Type B pancreatic cell (in vitro differentiated cells): ENCODE measurements at regions not wholly inside any gene's neighbourhood (a gene's known extent, or its start where the extent isn't known, plus 50 kb on each side); places are given as distances from the start of the nearest gene placed in this dataset.
A peak's percentile ranks its signal among the peaks of the same experiment; 100 is the strongest.
"Not testable (repeated sequence)": the region's sequence is repeated elsewhere in the genome, so short reads cannot be mapped to it uniquely, and the experiment has no call there.

Experiments
- DNase-seq: peaks from one replicate; pipeline ENCODE4 v3.0.0; 2021; ENCODE audit warnings: mixed read lengths; ENCODE audit not compliant: unreplicated experiment; ENCODE audit errors: extremely low spot score
- H3K27ac Mint-ChIP-seq: 2 replicates; pipeline ENCODE4 v1.8.0; 2021; ENCODE audit warnings: mild to moderate bottlenecking, mixed read lengths
- H3K27me3 Mint-ChIP-seq: 2 replicates; pipeline ENCODE4 v1.8.0; 2021; ENCODE audit warnings: mixed read lengths
- H3K36me3 Mint-ChIP-seq: 2 replicates; pipeline ENCODE4 v1.8.0; 2021; ENCODE audit warnings: mixed read lengths
- H3K4me1 Mint-ChIP-seq: one replicate; pipeline ENCODE4 v1.8.0; 2021; ENCODE audit warnings: mixed read lengths; ENCODE audit not compliant: unreplicated experiment
- H3K4me3 Mint-ChIP-seq: 2 replicates; pipeline ENCODE4 v1.8.0; 2021; ENCODE audit warnings: mild to moderate bottlenecking, mixed read lengths
- H3K9me3 Mint-ChIP-seq: 2 replicates; pipeline ENCODE4 v1.8.0; 2021; ENCODE audit warnings: mixed read lengths
- CTCF ChIP-seq: fragments of 200-600 bp; sonication (generic); conservative IDR thresholded peaks from 2 replicates; pipeline ENCODE4 v1.5.0; 2021; ENCODE audit warnings: antibody characterized with exemption, mild to moderate bottlenecking

GRCh38 chr11:81245791-81246190 is 1487.9 kb downstream of the FAM181B start:
- Mint-ChIP-seq H3K4me1 (peaks cover 9% of the 10 kb centered on the region), H3K27ac (no peak overlapping the region), H3K4me3 (no peak overlapping the region), H3K36me3 (no peaks in the 10 kb centered on the region), H3K27me3 (peaks cover 11% of the 10 kb centered on the region), H3K9me3 (no peaks in the 10 kb centered on the region)
- no peak for DNase-seq
- no peak for TF ChIP-seq CTCF

- Mint-ChIP-seq H3K27me3 (peaks cover 14% of the 10 kb centered on the region), H3K4me3 (no peak overlapping the region), H3K36me3 (no peaks in the 10 kb centered on the region), H3K9me3 (no peaks in the 10 kb centered on the region), H3K27ac (no peak overlapping the region), H3K4me1 (peaks cover 19% of the 10 kb centered on the region)
- no peak for TF ChIP-seq CTCF
- no peak for DNase-seq
These were observed 1491.9 kb downstream of the FAM181B start for GRCh38 chr11:81241672-81242275.

GRCh38 chr11:81237139-81237538 is 1496.5 kb downstream of the FAM181B start:
- H3K9me3 Mint-ChIP-seq: no peaks in the 10 kb centered on the region
- no peak for DNase-seq
- H3K4me3 Mint-ChIP-seq: no peak overlapping the region
- no peaks in the 10 kb centered on the region for H3K36me3 Mint-ChIP-seq
- TF ChIP-seq CTCF: peak; percentile 81
- H3K4me1 Mint-ChIP-seq: peaks cover 19% of the 10 kb centered on the region
- H3K27me3 Mint-ChIP-seq: peaks cover 17% of the 10 kb centered on the region
- H3K27ac Mint-ChIP-seq: no peak overlapping the region

GRCh38 chr11:81227409-81227808 is 1506.3 kb downstream of the FAM181B start:
- H3K9me3 Mint-ChIP-seq, H3K4me3 Mint-ChIP-seq, H3K36me3 Mint-ChIP-seq, DNase-seq, H3K27me3 Mint-ChIP-seq, H3K4me1 Mint-ChIP-seq, H3K27ac Mint-ChIP-seq: not testable (repeated sequence)

- peaks cover 3% of the 10 kb centered on the region for H3K9me3 Mint-ChIP-seq
- no peak overlapping the region for H3K27ac Mint-ChIP-seq
- H3K4me3 Mint-ChIP-seq: no peak overlapping the region
- no peak for DNase-seq
- peaks cover 6% of the 10 kb centered on the region for H3K4me1 Mint-ChIP-seq
- TF ChIP-seq CTCF: no peak
- H3K27me3 Mint-ChIP-seq: no peaks in the 10 kb centered on the region
- H3K36me3 Mint-ChIP-seq: no peaks in the 10 kb centered on the region
These were observed 1509.3 kb downstream of the FAM181B start for GRCh38 chr11:81224396-81224795.

GRCh38 chr11:81222491-81222890 is 1511.2 kb downstream of the FAM181B start:
- no peak for TF ChIP-seq CTCF
- no peaks in the 10 kb centered on the region for H3K27me3 Mint-ChIP-seq
- no peak for DNase-seq
- no peaks in the 10 kb centered on the region for H3K36me3 Mint-ChIP-seq
- no peak overlapping the region for H3K27ac Mint-ChIP-seq
- peaks cover 6% of the 10 kb centered on the region for H3K4me1 Mint-ChIP-seq
- no peak overlapping the region for H3K4me3 Mint-ChIP-seq
- peaks cover 3% of the 10 kb centered on the region for H3K9me3 Mint-ChIP-seq
